GM19023 (cell line): ENCODE measurements at regions not wholly inside any gene's neighbourhood (a gene's known extent, or its start where the extent isn't known, plus 50 kb on each side); places are given as distances from the start of the nearest gene placed in this dataset.
"Not testable (repeated sequence)": the region's sequence is repeated elsewhere in the genome, so short reads cannot be mapped to it uniquely, and the experiment has no call there.

ENCODE experiments used
- ATAC-seq: cut with Tn5 transposase; IDR thresholded peaks from one replicate; pipeline ENCODE4 v1.9.1; 2021; ENCODE audit warnings: mild to moderate bottlenecking, moderate library complexity; ENCODE audit not compliant: unreplicated experiment

DNA sequence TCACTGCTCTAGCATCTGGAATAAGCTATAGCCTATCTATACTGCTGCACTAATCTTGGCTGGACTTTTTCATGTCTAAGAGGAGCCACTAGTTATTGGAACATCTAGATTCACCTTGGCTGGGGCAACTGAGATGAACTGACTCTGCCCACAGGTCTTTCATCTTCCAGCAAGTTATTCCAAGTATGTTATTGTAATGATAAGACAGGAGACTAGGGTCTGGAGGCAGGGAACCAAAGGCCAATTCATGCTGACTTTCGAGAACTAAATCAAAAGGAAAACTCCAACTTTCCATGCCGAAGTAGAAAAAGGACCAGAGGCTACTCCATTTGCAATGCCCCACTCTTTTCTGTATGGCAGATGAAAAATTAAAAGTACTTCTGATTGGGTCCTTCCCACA lies 1243.0 kb upstream of the RAG2 start:
- ATAC-seq, result no peak

DNA sequence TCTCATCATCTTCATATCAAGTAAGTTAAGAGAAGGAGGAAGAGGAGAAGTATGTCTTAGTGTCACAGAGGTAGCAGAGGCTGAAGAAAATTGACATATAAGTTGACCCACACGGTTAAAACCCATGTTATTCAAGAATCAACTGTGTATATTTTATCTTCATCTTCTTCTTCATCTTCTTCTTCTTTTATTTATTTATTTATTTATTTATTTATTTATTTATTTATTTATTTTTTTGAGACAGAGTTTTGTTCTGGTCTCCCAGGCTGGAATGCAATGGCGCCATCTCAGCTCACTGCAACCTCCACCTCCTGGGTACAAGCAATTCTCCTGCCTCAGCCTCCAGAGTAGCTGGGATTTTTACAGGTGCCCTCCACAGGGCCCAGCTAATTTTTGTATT lies 1242.3 kb upstream of the RAG2 start:
- ATAC-seq, result not testable (repeated sequence)

DNA sequence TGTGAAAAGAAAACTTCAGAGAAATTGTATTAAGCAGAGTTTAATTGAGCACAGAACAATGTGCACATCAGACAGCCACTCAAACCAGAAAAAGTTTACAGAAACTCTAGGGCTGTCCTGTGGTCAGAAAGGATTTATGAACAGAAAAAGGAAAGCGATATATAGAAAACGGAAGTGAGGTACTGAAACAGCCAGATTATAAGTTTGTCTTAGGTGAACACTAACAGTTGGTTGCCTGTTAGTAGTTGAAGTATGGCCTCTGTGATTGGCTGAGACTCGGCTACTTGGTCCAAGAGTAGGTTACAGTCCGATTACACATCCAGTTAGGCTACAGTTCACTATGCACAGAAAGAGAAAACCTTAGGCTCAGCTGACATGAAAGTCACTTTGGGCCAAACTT lies 1232.5 kb upstream of the RAG2 start:
- no peak for ATAC-seq

DNA sequence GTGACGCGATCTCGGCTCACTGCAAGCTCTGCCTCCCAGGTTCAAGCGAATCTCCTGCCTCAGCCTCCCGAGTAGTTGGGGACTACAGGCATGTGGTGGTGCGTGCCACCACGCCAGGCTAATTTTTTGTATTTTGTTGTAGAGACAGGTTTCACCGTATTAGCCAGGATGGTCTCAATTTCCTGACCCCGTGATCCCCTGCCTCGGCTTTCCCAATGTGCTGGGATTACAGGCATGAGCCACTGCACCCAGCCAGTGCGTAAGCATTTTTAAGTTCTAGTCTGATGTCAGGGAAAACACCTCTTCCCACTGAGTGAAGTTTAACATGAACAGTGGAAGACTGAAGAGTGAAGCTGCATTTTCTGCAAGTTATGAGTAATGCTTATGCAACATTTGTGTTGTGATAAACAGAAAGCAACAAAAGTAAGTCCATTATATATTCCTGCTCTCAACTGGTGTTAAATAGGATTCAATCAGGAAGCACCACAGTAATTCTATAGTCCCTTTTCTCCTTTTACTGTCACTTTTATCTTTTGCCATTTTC lies 1219.8 kb upstream of the RAG2 start:
- ATAC-seq, result no peak

DNA sequence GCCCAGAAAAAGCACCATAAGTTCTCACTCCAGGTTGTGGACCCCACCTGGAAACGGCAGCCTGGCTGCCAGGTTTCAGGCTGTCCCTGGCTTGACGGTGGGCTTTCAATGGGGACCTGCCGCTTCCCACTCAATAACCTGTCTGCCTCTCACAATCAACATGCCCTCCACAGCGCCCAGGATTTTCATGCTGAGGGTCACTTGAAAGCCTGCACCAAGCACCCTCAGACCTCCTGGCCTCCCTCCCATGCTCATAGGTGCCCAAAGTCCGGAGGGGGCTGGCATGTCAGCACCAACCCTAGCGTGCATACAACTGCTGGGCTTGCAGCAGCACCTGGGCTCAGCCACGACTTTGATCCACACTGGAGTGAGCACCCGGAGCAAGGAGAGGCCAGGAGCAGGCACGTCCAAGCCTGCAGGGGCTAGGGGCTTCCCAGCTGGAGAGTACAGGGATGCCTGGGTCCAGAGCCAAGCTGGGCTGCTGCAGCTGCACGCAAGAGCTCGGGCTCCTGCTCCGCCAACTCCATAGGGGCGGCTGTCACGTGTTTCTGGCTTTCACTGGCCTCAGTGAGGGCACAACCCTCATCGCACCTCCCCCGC lies 1214.3 kb upstream of the RAG2 start:
- no peak for ATAC-seq

DNA sequence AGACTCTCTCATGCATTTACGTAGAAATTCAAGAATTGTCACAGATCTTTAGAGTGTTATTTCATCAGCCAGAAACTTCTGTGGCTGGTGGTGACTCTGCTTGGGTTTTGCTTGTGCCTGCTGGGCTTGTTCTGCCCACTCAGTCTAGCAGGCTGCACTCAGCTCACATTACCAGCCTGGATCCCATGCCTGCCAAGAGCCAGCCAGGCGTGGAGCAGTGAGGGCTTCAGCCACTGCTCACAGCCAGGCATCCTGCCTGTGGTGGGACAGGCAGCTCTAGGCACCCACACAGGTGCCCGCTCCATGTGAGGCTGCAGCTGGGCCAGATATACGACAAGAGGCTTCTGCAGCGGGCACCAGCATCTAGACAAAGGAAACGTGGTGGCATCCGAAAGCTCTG lies 1213.3 kb upstream of the RAG2 start:
- no peak for ATAC-seq

DNA sequence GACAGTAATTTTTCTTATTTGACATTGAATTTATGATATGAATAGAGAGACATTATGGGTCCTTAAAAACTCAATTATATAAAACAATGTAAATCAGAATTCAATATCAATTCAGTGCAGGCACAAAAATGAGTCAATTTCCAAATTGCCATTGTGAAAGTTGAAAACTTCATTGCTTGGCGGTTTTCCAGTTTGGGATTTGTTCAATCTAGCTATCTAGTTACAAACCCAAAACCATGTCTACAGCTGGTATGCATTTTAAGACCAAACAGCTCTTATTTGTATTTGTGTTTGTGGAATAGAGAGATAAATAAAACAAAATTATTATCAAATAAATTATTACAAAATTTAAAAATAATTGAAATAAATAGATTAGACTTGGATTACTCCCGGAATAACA lies 1206.6 kb upstream of the RAG2 start:
- ATAC-seq, result no peak

DNA sequence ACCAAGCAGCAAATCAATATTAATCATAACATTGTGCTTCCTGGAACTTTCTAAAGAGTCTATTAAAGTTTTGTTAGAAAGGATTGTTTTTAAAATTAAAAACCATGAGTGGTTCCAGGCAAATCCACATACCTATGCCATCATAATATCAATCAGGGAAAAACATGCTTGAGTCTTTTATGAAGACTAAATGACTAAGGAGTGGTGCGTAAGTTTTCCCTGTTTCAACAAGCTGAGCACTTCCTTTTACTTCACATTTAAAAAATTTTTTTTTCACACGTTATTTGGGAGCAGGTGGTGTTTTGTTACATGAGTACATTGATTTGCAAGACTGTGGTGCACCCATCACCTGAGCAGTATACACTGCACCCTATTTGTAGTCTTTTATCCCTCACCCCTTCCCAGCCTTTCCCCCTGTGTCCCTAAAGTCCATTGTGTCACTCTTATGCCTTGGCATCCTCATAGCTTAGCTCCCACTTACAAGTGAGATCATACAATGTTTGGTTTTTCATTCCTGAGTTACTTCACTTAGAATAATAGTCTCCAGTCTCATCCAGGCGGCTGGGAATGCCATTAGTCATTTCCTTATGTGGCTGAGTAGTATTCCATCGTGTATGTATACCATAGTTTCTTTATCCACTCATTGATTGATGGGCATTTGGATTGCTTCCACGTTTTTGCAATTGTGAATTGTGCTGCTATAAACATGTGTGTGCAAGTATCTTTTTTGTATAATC lies 1190.3 kb upstream of the RAG2 start:
- ATAC-seq, result no peak

DNA sequence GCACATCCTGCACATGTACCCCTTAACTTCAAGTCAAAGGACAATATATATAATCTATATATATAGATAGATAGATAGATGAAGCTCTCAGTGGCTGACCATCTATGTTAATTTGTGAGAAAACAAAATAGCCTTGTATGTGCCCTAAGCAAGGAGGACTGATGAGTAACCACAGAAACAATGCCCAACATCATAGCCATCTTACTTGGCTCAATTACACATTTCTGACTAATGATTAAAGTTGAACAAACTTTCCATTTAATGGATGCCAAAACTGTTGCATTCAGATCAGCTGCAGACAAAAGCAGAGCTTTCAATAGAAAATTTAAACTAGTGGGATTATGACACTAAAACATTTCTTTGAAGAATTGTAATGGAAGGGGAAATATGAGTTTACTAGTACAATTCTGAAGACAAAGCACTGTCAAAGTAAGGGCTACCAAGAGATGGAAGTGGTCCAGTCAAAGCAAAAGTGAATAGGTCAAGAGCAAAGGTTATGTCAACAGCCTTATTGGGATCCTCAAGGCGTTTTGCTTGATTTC lies 1188.2 kb upstream of the RAG2 start:
- no peak for ATAC-seq

DNA sequence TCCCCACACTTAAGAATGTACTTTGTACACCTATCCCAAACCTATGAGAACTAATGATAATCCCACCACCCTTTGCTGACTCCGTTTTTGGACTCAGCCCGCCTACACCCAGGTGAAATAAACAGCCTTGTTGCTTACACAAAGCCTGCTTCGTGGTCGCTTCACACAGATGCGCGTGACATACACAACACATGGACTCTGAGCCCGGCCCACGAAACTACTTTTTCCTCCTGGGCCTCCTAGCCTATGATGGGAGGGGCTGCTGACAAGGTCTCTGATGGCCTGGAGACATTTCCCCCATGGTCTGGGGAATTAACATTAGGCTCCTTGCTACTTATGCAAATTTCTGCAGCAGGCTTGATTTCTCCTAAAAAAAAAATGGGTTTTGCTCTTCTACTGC lies 1176.4 kb upstream of the RAG2 start:
- no peak for ATAC-seq

DNA sequence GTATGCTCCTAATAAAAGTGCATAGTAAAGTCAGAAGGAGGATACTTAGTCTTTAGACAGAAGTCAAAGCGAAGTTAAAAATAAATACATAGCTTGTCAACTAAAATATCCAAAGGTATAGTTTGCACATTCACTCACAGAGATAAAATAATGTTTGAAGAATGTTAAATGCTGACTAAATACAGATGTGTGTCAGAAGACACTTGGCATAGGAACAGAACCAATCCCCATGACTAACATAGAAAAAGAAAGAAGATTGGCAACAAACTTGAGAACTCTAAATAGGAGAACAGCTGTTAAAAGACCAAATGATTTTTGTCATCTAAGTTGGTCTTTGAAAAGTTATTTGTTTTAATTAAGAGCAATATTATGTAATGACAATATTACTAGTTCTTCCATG lies 1172.1 kb upstream of the RAG2 start:
- ATAC-seq, result no peak

DNA sequence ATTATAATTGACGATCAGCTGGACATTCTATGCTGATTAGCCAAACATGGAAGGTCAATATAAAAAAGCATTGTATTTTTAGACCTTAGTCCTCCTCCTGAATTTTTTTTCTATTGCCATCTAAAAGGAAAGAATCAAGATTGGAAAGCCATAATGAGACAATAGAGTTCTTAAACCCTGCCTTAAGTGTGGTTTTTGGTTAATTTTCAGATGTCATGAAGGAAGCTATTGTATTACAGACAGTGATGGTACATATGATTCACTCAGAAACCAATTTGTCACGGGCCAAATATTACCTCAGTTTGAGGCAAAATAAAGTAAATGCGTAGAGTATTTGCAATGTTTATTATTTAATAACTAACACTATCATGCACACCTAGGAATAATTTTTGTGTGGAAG lies 1164.0 kb upstream of the RAG2 start:
- no peak for ATAC-seq

DNA sequence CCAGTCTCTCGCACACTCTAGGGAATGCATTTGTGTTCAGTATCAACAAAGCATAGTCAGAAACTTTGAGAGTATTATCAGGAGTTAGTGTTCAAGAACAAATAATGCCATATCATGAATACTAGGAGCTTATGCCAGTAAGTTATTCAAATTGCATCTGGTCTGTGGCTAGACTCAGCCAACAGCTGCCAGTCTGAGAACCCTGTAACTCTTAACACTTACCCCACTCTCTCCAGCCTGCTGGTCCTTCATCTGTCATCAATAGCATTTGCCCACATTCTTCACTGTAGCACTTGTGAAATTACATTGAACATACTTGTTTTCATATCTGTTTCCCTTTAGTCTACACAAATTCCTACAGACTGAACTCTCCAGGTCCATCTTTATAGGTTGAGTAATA lies 1157.5 kb upstream of the RAG2 start:
- no peak for ATAC-seq

DNA sequence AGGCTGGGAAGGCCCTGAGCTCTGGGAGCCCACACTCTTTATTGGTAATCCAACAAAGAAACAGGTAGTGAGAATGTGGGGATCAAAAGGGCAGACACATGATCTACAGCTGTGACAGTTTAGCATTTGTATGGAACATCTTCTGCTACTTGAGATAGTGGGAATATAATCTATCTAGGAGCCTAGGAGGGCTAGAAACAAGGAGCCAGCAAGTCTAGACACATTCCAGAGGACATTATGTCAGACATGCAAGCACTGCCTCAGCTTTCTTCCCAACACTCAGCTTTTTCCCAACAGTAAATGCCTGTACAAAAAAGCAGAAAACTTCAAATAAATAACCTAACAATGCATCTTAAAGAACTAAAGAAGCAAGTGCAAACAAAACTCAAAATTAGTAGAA lies 1150.6 kb upstream of the RAG2 start:
- no peak for ATAC-seq

DNA sequence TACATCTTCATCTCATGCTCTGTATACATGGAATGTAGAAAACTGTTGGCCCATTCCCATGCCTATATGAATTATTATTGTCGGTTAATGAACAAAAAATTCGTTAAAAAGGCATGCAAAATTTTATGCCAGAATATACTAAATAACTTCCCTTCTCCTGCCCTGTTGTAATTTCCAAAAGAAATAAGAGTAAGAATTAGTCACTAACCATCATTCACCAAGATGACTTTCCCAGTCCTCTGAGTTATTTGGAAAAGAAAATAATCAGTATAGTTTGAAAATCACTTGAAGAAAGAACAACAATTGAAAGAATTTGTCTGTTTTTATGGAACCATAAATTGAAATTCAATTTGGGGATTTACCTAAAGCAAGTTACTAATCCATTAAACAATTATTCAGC lies 1149.1 kb upstream of the RAG2 start:
- ATAC-seq, result no peak

DNA sequence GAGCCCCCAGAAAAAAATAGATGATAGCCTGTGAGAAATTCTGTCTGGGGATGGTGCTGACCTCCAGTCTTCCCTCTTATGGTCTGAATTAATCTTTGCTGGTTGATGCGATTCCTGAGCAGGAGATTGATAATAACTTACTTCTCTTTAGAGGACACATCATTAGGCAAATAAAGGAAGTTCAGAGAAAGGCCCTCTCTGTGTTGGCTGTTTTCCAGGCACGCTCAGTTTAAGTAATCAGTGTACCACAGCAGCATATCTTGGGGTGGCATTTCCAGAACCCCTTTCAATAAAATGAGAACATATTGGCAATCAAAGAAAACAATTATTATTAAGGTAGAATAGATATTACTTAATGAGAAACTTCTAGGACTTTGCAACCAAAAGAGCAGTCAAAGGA lies 1129.3 kb upstream of the RAG2 start:
- ATAC-seq, result no peak

DNA sequence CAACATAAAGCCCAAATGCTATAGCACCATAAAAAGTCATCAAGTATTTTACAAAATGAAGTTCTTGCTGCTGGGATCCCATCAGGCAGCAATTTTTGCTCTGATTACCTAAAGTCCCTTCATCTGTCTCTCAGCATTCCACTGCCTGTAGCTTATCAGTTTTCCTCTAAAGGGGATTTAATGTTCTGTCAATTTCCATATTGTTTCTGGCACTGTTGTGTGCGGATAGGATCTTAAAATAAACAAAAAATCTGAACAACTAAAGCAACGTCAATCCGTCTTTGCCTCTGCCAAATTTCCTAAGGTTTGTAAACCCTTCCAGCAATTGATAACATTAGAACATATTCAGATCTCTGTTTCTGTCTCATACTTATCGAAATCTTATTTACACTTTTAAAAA lies 1126.3 kb upstream of the RAG2 start:
- ATAC-seq, result no peak

DNA sequence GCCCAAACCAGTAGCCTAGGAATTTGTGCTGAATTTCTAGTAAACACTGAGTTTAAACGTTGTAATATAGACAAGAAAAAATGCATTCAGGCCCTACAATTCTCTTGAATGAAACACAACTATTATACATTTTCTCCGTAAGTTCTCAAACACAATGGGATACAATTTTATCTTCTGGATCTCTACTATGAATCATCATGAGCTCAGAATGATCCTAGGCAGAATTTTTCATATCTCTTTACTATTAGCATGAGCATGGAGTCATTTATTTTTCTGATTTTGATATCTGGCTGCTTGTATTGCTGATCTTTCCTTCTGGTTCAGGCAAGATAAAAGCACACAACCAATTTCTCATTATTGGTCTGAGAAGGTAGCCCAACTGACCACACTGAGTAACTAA lies 1123.4 kb upstream of the RAG2 start:
- no peak for ATAC-seq

DNA sequence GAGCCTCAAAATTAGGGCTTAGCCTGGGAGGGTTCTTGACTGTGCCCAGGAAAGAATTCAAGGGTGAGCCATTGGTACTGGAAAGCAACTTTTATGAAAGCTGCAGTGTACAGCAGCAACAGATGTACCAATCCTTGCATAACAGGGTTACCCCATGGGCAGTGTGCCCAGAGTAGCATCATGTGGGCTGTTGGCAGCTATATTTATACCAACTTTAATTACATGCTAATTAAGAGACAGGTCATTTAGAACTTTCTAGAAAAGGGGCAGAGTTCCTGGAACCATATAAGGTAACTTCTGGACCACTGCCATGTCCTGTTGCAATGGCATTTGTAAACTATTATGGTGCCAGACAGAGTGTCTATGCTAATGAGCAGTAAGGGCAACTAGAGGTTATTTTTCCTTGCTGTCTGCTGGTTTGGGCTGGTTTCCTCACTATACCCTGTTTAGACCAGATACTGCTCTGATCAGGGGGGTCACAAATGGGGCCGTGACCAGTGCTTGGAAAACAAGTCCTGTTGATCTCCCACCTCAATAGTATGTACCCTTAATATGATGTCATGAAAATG lies 1120.5 kb upstream of the RAG2 start:
- no peak for ATAC-seq

DNA sequence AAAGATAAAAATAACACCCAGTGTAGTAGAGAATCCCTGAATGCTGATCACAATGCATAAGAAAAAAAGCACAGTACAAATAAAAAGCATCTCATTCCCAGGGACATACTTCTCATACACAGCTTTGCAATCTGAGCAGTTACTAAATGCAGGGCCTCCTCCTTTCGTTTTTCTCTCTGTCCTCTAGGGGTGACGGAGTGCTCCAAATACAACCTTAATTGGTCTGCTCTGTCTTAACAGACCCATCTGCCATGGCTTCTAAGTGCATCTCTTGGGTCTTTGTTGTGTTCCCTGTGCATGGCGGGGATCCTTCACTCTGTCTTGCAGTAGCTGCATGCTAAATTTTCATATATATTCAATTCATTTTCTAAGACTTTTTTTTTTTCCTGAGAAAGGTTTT lies 1114.2 kb upstream of the RAG2 start:
- ATAC-seq, result no peak

DNA sequence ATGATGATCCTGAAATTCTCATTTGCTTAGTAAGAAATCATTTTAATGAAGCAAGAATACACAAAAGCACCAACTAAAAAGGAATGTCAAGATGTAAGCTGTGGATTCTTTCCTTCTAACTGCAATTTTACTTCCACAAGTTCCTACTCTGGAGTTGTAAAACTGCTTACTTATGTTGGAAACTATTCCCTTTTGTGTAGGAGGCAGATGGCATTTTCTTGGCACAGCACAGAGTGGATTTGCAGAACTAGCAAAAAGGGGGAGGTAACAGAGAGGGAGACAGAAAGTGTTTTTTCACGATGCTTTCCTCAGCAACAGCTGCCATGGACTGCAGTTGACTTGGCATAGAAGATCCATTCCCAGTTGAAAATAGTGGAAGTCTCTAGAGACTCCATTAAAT lies 1112.0 kb upstream of the RAG2 start:
- no peak for ATAC-seq

DNA sequence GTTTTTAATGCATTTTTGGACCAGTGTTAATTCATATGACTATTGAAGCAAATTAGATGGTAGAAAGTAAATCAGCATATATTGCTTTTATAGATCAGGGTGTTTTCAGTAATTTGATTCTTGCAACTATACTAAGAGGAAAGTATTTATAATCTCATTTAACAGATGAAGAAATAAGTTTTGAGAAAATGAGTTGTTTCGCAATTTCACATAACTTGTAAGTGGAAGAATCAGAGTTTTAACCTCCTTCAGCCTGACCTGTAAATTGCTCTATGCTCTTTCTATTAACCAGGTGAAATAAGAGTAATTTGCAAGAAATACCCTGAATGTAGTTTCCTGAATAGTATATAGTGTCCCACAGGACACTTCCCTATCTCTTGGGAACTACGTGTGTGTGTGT lies 1106.8 kb upstream of the RAG2 start:
- ATAC-seq, result no peak
